ENCODE measurements at regions not wholly inside any gene's neighbourhood (a gene's known extent, or its start where the extent isn't known, plus 50 kb on each side); places are given as distances from the start of the nearest gene placed in this dataset.

DNA sequence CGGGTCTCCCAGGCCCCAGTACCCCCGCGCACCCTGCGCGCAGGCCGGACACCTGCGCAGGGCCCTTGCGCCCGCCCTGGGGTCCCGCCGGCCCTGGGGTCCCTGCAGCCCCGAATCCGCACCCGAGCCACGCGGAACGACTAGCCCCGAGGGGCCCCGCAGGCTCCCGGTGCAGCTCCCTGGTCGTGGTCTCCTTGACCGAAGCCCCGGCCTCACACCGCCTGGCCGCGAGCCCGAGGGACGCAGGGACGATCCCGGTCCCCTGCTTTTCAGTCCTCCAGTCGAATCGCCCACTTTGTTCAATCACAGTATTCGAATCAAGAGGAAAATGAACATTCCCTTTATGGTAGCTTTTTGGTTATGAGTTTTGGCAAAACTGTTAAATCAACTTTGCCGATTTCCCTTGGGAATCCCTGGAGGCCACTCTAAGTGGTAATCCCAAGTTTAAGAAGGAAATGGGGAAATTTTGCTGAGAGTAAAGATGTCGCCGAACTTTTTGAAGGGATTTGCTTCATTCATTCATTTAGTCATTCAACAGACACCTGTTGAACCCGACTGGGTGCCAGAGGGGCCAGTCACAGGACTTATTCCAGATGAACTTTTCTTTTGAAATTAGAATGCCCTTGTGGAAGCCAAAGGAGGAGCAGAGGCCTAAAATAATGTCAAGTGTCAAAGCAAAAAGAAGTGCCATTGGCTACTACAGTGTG lies 75.0 kb downstream of the ZIC5 start:
- Histone ChIP-seq H3K4me3 (ENCODE audit: low read length) (no peak overlapping the region), H3K27me3 (ENCODE audit: insufficient read depth, low read length) (peaks cover 59% of the 10 kb centered on the region), H3K4me1 (ENCODE audit: insufficient read depth, low read length) (peaks cover 18% of the 10 kb centered on the region), H3K9me3 (ENCODE audit: low read depth, low read length) (no peaks in the 10 kb centered on the region)

DNA sequence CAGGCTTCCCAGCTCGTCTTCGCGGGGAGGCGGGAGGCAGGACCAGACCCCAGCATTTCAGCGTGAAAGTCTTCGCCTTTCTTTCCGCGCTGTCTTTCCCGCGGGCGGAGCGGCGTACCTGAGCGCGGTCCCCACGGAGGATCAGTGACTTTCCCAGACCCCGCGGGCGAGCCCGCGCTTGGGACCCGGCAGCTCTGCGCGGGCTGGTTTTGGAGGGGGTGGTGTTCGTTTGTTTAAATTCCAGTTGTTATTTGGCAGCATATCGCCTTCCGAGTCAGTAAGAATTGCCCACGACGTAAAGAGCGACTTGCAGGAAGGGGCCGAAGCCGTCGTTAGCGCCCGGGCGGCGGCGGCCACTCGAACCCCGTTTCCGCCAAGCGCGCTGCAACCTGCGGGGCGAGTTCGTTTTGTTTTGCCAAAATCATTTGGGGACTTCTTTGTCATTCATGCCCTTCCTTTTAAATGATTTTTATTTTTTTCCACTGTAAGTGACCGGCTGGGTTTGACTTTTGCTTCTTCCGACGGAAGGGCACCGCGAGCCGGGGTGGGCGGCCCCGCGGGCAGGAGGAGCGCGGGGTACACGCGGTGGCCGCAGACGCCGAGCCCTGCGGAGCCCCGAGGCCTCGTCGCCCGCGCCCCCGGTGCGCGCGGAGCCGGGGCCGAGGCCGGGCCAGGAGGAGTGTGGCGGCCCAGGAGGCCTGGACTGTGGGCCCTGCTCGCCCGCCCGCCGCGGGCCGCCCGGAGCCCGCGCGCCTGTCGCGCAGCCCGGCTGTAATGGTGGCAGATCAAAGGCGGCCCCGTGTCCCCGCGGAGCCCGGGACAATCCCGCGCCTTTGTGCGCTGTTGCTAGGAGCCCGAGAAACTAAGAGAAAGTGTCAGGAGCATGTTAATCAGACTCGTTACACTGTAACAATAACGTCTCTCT lies 75.9 kb downstream of the ZIC5 start:
- peak overlapping the region; percentile 29 for H3K4me3 ChIP-seq (ENCODE audit: low read length)
- H3K4me1 ChIP-seq (ENCODE audit: insufficient read depth, low read length): peaks cover 18% of the 10 kb centered on the region
- peaks cover 59% of the 10 kb centered on the region for H3K27me3 ChIP-seq (ENCODE audit: insufficient read depth, low read length)
- no peaks in the 10 kb centered on the region for H3K9me3 ChIP-seq (ENCODE audit: low read depth, low read length)

DNA sequence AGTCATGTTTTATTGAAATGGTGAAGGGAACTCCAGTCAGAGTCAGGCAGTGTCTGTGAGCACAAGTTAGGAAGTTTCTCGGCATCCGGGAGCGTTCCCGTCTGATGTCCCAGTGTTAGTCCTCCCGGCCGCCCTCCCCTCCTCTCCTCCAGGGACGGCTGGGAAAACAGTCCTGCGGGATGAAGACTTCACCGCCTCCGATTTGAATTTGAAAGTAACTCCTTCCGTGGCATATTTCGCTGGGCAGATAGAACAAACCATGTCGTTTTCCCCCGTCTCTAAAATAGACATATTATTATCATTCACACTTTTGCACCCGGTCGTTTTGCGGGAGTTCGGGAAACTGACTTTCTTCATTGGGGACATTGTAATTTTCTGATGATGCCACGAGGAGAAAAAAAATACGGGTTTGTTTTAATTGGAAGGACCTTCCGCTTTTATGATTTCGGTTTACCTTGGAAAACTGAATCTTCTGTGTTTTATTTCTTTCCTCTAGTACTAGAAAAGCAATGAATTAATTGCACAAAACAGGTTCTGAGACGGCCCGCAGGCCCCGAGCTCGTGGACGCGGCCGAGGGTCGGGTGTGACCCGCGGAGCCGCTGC lies 76.6 kb downstream of the ZIC5 start:
- Histone ChIP-seq H3K4me3 (ENCODE audit: low read length) (peak overlapping the region; percentile 29), H3K9me3 (ENCODE audit: low read depth, low read length) (no peaks in the 10 kb centered on the region), H3K4me1 (ENCODE audit: insufficient read depth, low read length) (peaks cover 18% of the 10 kb centered on the region), H3K27me3 (ENCODE audit: insufficient read depth, low read length) (peaks cover 59% of the 10 kb centered on the region)

DNA sequence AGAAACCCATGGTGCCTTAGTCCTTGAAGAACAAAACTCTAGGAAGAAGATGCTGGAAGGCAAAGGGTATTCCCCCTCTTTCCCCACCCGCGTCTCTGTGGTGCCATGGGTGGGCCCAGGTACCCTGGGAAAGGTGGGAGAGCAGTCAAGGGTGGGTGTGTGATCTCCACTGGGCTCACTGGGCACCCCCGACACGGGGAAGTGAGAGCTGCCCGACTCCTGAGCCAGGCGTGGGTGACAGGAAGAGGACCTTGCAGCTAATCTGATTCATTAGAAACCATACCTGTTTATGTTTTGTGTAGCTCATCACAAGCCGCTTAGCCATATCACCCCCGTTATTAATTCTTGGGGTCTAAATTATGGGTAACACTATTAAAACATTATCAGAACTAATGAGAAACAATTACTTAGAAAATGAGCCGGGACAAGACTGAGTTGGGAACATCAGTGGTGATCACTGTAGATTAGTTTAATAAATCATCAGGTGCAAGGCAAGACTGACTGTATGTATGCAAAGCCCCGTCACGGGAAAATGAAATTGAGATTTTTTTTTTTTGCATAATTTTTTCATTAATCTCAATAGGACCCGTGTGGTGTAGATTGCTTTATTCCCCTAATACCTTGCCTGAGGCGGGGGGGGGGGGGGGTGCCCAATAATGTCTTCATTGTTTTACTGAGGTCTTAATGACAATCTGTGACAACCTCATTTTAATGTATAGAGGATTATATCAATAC lies 77.3 kb downstream of the ZIC5 start:
- Histone ChIP-seq H3K4me3 (ENCODE audit: low read length) (no peak overlapping the region), H3K4me1 (ENCODE audit: insufficient read depth, low read length) (peaks cover 18% of the 10 kb centered on the region), H3K27me3 (ENCODE audit: insufficient read depth, low read length) (peaks cover 56% of the 10 kb centered on the region), H3K9me3 (ENCODE audit: low read depth, low read length) (no peaks in the 10 kb centered on the region)

DNA sequence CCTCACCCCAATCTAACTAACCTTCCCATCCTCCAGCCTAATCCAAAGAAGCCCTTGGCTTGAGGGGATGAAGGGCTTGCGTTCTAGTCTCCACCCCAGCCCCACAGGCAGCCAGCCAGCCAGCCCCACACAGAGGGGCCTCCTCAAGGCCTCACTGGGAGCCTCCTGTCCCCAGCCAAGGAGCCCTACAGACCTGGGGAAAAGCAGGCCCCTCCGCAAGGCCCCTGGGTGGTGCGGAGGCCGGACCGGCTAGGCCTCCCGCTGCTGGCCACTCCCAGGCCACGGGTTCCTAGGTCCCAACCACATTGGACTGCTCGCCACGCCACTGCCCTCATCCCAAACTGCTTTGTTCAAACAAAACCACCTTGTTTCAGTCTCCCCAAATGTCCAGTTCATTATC lies 78.0 kb downstream of the ZIC5 start:
- Histone ChIP-seq H3K27me3 (ENCODE audit: insufficient read depth, low read length) (peaks cover 52% of the 10 kb centered on the region), H3K4me3 (ENCODE audit: low read length) (no peak overlapping the region), H3K9me3 (ENCODE audit: low read depth, low read length) (no peaks in the 10 kb centered on the region), H3K4me1 (ENCODE audit: insufficient read depth, low read length) (peaks cover 18% of the 10 kb centered on the region)

DNA sequence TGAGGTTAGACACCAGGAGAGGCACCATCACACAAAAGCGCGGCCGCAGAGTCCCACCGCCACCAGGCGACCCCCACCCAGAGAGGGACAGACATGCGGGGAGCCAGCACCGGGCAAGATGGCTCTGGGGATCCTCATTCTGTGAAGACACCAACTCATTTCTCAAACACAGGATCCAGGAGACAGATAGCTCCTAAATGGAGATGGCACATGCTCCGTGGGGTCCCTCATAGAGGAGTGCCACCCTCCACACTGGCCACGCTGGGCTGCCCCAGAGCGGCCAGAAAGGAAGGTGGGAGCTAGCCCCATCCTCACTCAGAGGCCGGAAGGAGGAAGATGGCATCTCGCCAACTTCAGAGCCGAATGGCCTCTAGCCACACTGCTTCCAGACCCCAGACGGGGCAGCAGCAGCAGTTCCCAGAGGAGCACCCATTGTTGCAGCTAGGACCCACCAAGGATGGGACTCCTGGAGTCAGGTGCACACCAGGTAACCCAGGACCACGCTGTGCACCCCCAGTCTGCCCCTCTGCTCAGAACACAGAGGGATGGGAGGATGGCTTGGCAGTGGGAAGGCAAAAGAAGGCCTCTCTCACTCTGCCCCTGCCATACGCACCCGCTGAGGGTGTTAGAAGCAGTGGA lies 78.6 kb downstream of the ZIC5 start:
- H3K27me3 ChIP-seq (ENCODE audit: insufficient read depth, low read length): peaks cover 46% of the 10 kb centered on the region

DNA sequence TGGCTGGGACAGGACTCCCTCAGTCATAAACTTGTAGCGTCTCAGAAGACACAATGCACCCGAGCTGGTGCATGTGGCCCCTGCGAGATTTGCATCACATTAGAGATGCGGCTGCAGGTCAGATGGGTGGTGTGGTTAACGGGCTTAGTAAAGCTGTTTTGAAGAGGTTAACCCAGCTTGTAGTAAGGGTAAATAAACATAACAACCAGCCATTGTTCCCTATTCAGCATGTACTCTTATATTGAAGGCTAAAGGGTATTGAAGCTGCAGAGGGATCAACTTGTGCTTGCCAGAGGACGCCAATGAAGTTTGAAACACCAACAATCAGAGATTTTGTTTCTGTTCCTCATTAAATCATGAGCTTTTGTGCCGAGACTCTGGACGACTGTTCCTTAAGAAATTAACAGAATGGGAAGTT lies 79.4 kb downstream of the ZIC5 start:
- H3K4me3 ChIP-seq (ENCODE audit: low read length): no peak overlapping the region
- peaks cover 39% of the 10 kb centered on the region for H3K27me3 ChIP-seq (ENCODE audit: insufficient read depth, low read length)
- H3K9me3 ChIP-seq (ENCODE audit: low read depth, low read length): no peaks in the 10 kb centered on the region
- peaks cover 18% of the 10 kb centered on the region for H3K4me1 ChIP-seq (ENCODE audit: insufficient read depth, low read length)

More for the DNA sequence above, 78.6 kb downstream of the ZIC5 start:
- Histone ChIP-seq H3K4me3 (ENCODE audit: low read length) (no peak overlapping the region), H3K4me1 (ENCODE audit: insufficient read depth, low read length) (peaks cover 18% of the 10 kb centered on the region), H3K9me3 (ENCODE audit: low read depth, low read length) (no peaks in the 10 kb centered on the region)

DNA sequence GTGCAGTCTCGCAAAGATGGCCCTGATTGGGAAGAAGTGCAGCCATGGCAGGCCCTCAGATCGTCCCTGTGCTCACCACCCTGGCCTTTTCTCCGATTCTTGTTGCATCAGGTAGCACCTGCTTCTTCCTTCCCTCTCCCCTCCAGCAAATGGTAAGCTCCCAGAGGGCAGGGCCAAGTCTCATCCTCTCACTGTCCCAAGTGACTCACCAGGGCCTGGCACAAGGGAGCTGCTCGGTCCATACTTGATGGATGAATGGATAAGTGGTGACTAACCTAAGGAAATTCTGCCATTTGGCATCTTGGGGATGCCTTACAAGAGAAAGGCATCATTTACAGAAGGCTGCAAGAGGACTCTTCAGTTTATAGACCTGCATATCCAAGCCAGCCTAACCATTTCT lies 84.9 kb downstream of the ZIC5 start:
- H3K4me1 ChIP-seq (ENCODE audit: insufficient read depth, low read length): no peaks in the 10 kb centered on the region
- no peaks in the 10 kb centered on the region for H3K27me3 ChIP-seq (ENCODE audit: insufficient read depth, low read length)

DNA sequence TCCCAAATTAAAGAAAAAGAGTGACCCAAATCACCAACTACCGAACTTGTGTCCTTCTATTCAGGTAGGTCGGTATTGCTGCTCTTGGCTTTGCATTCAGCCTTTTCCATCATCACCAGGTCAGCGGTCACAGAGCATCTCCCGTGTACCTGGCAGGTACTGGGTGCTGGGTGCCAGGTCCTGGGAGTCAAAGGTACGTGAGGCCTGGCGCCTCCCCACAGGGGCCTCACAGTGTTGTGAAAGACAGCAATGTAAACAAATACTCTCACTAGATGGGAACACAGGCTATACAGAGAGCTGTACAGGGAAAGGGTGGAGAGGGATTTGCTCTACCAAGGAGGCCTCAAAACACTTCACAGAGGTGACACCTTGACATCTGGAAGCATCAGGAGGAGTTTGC lies 86.7 kb downstream of the ZIC5 start:
- Histone ChIP-seq H3K4me1 (ENCODE audit: insufficient read depth, low read length) (no peaks in the 10 kb centered on the region), H3K4me3 (ENCODE audit: low read length) (no peak overlapping the region), H3K27me3 (ENCODE audit: insufficient read depth, low read length) (no peaks in the 10 kb centered on the region), H3K9me3 (ENCODE audit: low read depth, low read length) (no peaks in the 10 kb centered on the region)

More for the DNA sequence above, 84.9 kb downstream of the ZIC5 start:
- H3K4me3 ChIP-seq (ENCODE audit: low read length): no peak overlapping the region
- no peaks in the 10 kb centered on the region for H3K9me3 ChIP-seq (ENCODE audit: low read depth, low read length)

DNA sequence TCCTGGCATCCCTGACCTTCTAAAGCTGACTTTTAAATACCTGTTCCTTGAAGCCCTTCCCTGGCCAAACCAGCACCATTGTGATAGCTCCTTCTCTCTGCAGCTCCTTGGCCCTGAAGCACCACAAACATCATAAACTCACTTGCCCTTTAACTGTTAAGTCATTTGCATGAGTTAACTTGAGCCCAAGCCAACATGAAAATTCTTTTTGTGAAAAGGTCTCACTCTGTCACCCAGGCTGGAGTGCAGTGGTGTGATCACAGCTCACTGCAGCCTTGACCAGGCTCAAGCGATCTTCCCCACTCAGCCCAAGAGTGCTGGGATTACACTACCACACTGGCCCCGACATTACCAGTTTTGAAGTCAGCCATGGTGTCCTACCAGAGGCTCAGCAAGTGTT lies 87.8 kb downstream of the ZIC5 start:
- Histone ChIP-seq H3K27me3 (ENCODE audit: insufficient read depth, low read length) (no peaks in the 10 kb centered on the region), H3K4me3 (ENCODE audit: low read length) (no peak overlapping the region), H3K4me1 (ENCODE audit: insufficient read depth, low read length) (no peaks in the 10 kb centered on the region), H3K9me3 (ENCODE audit: low read depth, low read length) (no peaks in the 10 kb centered on the region)

DNA sequence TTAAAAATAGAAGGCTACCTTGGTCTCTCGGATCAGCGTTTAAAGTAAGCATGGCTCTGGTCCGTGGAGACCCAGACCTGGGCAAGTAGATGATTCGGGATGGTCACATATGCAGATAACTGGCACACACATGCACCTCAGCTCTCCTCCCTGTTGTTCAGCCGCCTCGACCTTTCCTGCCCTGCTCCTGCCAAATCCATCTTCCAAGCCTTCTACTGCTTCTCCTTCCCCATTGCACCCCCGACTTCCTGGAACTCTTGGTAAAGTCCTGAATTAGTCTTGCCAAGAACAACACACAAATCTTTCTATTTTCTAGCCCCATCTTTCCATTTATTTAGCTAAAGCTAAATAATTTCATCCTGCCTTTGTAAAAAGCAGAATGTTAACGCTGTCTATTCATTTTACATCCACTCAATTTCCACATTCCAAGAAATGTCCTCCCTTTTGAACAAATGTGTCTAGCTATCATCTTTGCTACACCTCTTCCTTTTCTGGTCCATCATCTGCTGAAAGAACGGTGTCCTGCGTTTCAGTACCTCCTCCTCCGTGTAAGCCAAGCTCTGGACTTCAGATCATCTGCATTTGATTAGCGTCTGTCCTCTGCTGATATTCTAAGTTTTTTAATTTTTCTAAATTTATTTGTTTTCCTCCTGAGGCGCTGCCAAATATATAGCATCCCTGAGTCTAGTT lies 92.5 kb downstream of the ZIC5 start:
- Histone ChIP-seq H3K9me3 (ENCODE audit: low read depth, low read length) (no peaks in the 10 kb centered on the region), H3K4me1 (ENCODE audit: insufficient read depth, low read length) (no peaks in the 10 kb centered on the region), H3K27me3 (ENCODE audit: insufficient read depth, low read length) (no peaks in the 10 kb centered on the region), H3K4me3 (ENCODE audit: low read length) (no peak overlapping the region)

DNA sequence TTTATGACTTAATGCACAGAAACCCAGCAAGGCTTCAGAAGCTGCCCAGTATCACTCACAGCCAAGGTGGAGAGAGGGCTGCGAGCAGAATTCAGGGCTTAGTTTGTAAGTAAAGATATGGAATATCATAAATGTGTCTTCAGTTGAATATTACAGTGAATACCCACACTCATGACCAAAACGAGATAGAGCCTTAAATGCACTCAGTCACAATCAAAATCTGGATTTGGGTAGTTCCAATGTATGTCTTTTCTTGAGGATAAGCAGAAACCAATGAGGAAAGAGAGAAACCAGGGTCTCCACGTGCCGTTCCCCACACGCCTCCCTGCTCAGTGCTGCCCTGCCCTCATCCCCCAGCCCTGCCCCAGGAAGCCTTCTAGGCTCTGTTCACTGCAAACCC lies 94.9 kb downstream of the ZIC5 start:
- no peaks in the 10 kb centered on the region for H3K27me3 ChIP-seq (ENCODE audit: insufficient read depth, low read length)
- no peaks in the 10 kb centered on the region for H3K4me1 ChIP-seq (ENCODE audit: insufficient read depth, low read length)
- no peak overlapping the region for H3K4me3 ChIP-seq (ENCODE audit: low read length)
- no peaks in the 10 kb centered on the region for H3K9me3 ChIP-seq (ENCODE audit: low read depth, low read length)

DNA sequence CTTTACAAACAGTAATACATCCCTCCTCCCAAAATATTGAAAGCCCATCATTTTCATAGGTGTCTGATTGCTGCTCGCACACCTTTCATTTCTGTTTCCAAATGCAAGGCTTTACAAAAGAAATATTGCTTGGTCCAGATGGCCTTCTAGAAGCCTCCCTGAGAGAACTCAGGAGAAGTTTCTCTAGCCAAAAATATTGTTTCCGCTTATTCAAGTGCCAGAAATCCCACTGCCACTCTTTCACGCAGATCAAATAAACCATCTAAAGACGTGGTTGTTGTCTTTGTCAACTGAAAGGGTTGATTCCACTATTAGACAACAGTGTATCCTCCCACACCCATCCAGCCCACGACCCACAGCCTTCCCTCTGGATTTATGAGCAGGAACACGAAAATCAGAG lies 96.2 kb downstream of the ZIC5 start:
- no peak overlapping the region for H3K4me3 ChIP-seq (ENCODE audit: low read length)
- no peaks in the 10 kb centered on the region for H3K27me3 ChIP-seq (ENCODE audit: insufficient read depth, low read length)
- H3K4me1 ChIP-seq (ENCODE audit: insufficient read depth, low read length): no peaks in the 10 kb centered on the region
- H3K9me3 ChIP-seq (ENCODE audit: low read depth, low read length): no peaks in the 10 kb centered on the region

DNA sequence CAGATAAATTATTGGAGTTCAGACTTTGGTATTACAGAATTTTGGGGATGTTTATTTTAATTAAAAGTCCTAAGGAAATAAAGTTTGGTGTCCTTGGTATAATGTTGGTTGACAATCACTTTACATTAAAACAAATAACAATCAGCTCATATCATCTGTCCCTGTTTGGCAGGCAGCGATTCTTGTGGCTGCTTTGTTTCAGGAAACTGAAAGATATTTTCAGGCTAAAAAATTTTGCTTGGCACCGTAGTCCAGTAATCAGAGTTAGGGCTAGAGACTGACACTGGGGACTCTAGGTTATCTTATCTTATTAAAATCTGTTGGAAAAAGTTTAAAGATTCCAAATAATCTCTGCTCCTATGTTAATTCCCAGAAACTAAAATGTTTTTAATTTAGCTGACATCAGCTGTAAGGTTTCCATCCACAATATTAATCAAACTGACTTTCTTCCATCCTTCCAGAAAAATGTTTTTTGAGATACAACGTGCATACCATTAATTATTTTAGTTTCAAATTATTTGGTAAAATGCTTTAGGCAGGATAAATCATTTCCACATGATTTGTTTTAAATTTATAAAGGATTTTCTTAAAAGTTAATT lies 97.6 kb downstream of the ZIC5 start:
- H3K4me3 ChIP-seq (ENCODE audit: low read length): no peak overlapping the region
- H3K4me1 ChIP-seq (ENCODE audit: insufficient read depth, low read length): no peaks in the 10 kb centered on the region
- H3K27me3 ChIP-seq (ENCODE audit: insufficient read depth, low read length): no peaks in the 10 kb centered on the region
- no peaks in the 10 kb centered on the region for H3K9me3 ChIP-seq (ENCODE audit: low read depth, low read length)
